Right cardiac atrium (tissue), 5 donors: ENCODE measurements at regions not wholly inside any gene's neighbourhood (a gene's known extent, or its start where the extent isn't known, plus 50 kb on each side); places are given as distances from the start of the nearest gene placed in this dataset.

Experiments used
- ATAC-seq, 2 donors: fragments of 200-7000 bp; cut with Tn5 transposase; one replicate each; pipeline versions ENCODE4 v1.8.0 to v1.9.1; 2020; ENCODE audit warnings: moderate library complexity in 2 of 2, mild to moderate bottlenecking in 1 of 2
- DNase-seq, 3 donors: peaks; one replicate each; pipeline ENCODE4 v3.0.0-alpha.2; 2020
- H3K27ac ChIP-seq: one replicate; pipeline ENCODE4 v1.5.1; 2013; ENCODE audit warnings: mild to moderate bottlenecking, low read length, control low read depth, moderate library complexity
- H3K27me3 ChIP-seq: one replicate; pipeline ENCODE4 v1.6.1; 2013; ENCODE audit not compliant: control insufficient read depth, insufficient read depth
- H3K4me1 ChIP-seq: one replicate; pipeline ENCODE4 v1.6.1; 2013; ENCODE audit warnings: low read length; ENCODE audit not compliant: control insufficient read depth, insufficient read depth
- H3K4me3 ChIP-seq: one replicate; pipeline ENCODE4 v1.5.1; 2013; ENCODE audit warnings: low read length, control low read depth
- H3K9me3 ChIP-seq: one replicate; pipeline ENCODE4 v1.6.1; 2013; ENCODE audit warnings: low read length; ENCODE audit not compliant: control insufficient read depth
- WGBS: extraction: QIAGEN DNeasy Blood & Tissue Kit; methylation state at CpG from one replicate; pipeline ENCODE4 v1.1.7; 2013; 5-methylcytosine and 5-hydroxymethylcytosine counted together
- intact Hi-C, 4 donors: fragments of 100-400 bp; cut with DNase I; formaldehyde crosslinking; loops; one replicate each; pipeline versions ENCODE4 v1.11.0 to v1.14.0; 2022 to 2023
- donor health status: healthy with polysubstance abuse.
- donor health status: DM: no; HTN: yes; CAD: no.
- donor health status: DM: no; HTN: no; CAD: no.
- donor health status: DM: no; HTN: yes; CAD: no; lungs with severe emphysema.
- donor health status: DM: yes; HTN: yes; CAD: no.

DNA sequence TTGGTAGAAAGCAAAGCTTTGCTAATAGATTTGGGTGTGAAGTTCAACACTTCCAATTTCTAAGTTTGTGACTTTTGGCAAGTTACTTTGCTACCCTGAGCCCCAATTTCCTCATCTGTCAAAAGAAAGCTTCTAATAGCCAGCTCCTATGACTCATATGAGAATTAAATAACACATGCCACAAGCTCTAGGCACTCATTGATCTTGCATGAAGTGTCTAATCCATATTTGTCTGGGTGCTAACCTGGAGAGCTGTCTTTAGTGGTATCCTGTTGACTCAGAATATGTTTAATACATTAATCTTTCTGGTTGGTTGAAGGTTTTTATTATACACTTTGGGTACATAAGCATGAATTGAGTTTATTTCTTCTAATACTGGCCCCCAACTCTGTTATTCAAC is 188.8 kb downstream of the POSTN start:
- intact Hi-C loops, result no loop called here
- ATAC-seq, result no peak

GRCh38 chr13:37407156-37407555 is 191.4 kb downstream of the POSTN start:
- intact Hi-C loops, result no loop called here
- DNase-seq, result no peak
- peaks cover 2% of the 10 kb centered on the region for H3K4me1 ChIP-seq
- 84% methylated on average over 4 of the region's 4 CpGs for WGBS
- H3K9me3 ChIP-seq, result no peaks in the 10 kb centered on the region
- H3K27ac ChIP-seq, result no peak overlapping the region
- H3K27me3 ChIP-seq, result no peaks in the 10 kb centered on the region
- H3K4me3 ChIP-seq, result no peak overlapping the region
- ATAC-seq, result no peak

More for the DNA sequence above, 188.8 kb downstream of the POSTN start:
- H3K9me3 ChIP-seq, result no peaks in the 10 kb centered on the region
- H3K4me1 ChIP-seq, result peaks cover 2% of the 10 kb centered on the region
- no peak overlapping the region for H3K27ac ChIP-seq
- no peak for DNase-seq
- H3K4me3 ChIP-seq, result no peak overlapping the region
- H3K27me3 ChIP-seq, result no peaks in the 10 kb centered on the region

DNA sequence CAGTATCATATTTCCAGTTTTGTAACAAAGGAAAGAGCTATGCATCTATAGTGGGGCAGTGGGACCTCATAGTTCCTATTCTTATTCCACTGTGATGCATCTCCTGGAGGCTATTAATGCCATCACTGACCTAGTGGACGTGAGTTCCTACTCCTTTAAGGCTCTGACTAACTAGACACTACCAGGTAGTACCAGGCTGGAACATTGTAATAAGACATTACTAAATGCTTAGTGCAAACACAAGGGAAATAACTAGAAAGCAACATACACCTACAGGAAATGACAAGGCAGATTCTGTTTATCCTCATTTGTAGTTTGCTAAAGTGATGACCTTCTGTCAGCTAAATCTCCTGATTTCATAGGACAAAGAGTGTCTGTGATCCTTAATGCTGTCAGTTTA is 192.5 kb downstream of the POSTN start:
- Histone ChIP-seq H3K27me3 (no peaks in the 10 kb centered on the region), H3K27ac (no peak overlapping the region), H3K4me3 (no peak overlapping the region), H3K9me3 (no peaks in the 10 kb centered on the region), H3K4me1 (peaks cover 2% of the 10 kb centered on the region)
- ATAC-seq (no peak), DNase-seq (no peak)
- WGBS, result 80% methylated on average over 1 of the region's 1 CpG
- intact Hi-C loops, result no loop called here

GRCh38 chr13:37403776-37404527 is 194.6 kb downstream of the POSTN start:
- Histone ChIP-seq H3K9me3 (no peaks in the 10 kb centered on the region), H3K27ac (no peak overlapping the region), H3K27me3 (no peaks in the 10 kb centered on the region), H3K4me3 (no peak overlapping the region), H3K4me1 (no peaks in the 10 kb centered on the region)
- 65% methylated on average over 7 of the region's 7 CpGs for WGBS
- no peak for DNase-seq
- intact Hi-C loops, result no loop called here
- ATAC-seq, result no peak

GRCh38 chr13:37401721-37402120 is 196.8 kb downstream of the POSTN start:
- H3K4me3 ChIP-seq, result no peak overlapping the region
- H3K9me3 ChIP-seq, result no peaks in the 10 kb centered on the region
- DNase-seq (no peak), ATAC-seq (no peak)
- H3K27me3 ChIP-seq, result no peaks in the 10 kb centered on the region
- H3K27ac ChIP-seq, result no peak overlapping the region
- no peaks in the 10 kb centered on the region for H3K4me1 ChIP-seq
- intact Hi-C loops, result no loop called here

- intact Hi-C loops, result no loop called here
- no peaks in the 10 kb centered on the region for H3K27me3 ChIP-seq
- no peaks in the 10 kb centered on the region for H3K9me3 ChIP-seq
- H3K4me1 ChIP-seq, result no peaks in the 10 kb centered on the region
- WGBS, result 79% methylated on average over 3 of the region's 3 CpGs
- H3K4me3 ChIP-seq, result no peak overlapping the region
- no peak overlapping the region for H3K27ac ChIP-seq
- ATAC-seq (no peak), DNase-seq (no peak)
Measured at GRCh38 chr13:37397535-37397934, 201.0 kb downstream of the POSTN start.

DNA sequence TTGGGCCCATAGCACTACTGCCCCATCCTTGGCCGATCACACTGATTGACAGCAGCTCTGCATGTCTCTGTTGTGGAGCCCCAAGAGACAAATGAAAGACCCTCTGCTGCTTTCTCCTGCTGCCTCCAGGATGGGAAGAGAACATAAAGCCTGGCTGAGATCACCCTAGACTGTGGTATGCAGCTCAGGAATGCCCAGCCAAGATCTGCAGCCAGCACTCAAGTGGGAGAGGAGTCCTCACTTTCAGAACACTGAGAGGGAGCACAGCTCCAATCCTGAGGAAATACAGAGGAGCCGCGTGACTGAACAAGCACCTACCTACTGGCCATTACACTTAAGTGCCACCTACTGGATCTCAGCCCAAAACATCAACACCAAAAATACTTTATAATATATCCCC is 203.0 kb downstream of the POSTN start:
- Histone ChIP-seq H3K4me1 (no peaks in the 10 kb centered on the region), H3K9me3 (no peaks in the 10 kb centered on the region), H3K27me3 (no peaks in the 10 kb centered on the region), H3K4me3 (no peak overlapping the region), H3K27ac (no peak overlapping the region)
- 85% methylated on average over 3 of the region's 3 CpGs for WGBS
- no peak for DNase-seq
- intact Hi-C loops, result no loop called here
- no peak for ATAC-seq

DNA sequence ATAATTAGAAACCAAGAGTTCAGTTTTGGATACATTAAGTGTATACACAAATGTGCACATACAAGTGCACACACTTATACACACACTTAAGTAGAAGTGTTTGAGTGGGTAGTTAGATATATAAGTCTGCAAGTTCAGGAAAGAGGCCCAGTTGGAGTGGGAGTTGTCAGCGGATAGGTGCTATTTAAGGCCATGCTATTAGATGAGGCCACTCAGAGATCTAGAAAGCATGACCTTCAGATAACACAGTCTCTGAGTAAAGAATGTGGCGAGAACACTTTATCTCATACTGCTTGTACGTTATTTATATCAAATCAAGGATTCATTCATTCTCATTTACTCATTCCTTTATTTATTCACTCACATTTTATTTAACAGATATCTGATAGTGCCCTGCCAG is 206.2 kb downstream of the POSTN start:
- intact Hi-C loops, result no loop called here
- no peaks in the 10 kb centered on the region for H3K9me3 ChIP-seq
- no peak overlapping the region for H3K27ac ChIP-seq
- 50% methylated on average over 3 of the region's 3 CpGs for WGBS
- ATAC-seq (peak; percentile 51 to 70), DNase-seq (no peak)
- no peaks in the 10 kb centered on the region for H3K4me1 ChIP-seq
- no peak overlapping the region for H3K4me3 ChIP-seq
- H3K27me3 ChIP-seq, result no peaks in the 10 kb centered on the region

DNA sequence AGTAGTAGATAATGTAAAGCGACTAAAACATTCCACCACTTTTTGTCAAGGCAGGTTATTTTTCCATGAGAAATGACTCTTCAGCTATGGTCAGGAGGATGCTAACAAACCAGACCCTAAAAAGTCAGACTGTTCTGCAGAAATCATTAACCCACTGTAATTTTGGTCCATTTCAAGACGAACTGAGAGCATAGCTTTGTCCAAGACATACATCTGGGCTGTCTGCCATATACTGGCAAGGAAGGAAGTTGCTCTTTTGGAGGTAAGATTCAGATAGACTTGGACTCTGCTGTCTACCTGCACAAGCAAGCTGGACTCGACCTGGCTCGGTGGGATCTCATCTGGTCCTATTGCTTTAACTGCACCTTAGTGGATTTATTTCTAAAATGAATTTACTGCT is 207.8 kb downstream of the POSTN start:
- WGBS, result 81% methylated on average over 4 of the region's 4 CpGs
- no peak overlapping the region for H3K4me3 ChIP-seq
- H3K27ac ChIP-seq, result no peak overlapping the region
- no peaks in the 10 kb centered on the region for H3K27me3 ChIP-seq
- no peaks in the 10 kb centered on the region for H3K9me3 ChIP-seq
- DNase-seq (no peak), ATAC-seq (no peak)
- intact Hi-C loops, result no loop called here
- no peaks in the 10 kb centered on the region for H3K4me1 ChIP-seq

DNA sequence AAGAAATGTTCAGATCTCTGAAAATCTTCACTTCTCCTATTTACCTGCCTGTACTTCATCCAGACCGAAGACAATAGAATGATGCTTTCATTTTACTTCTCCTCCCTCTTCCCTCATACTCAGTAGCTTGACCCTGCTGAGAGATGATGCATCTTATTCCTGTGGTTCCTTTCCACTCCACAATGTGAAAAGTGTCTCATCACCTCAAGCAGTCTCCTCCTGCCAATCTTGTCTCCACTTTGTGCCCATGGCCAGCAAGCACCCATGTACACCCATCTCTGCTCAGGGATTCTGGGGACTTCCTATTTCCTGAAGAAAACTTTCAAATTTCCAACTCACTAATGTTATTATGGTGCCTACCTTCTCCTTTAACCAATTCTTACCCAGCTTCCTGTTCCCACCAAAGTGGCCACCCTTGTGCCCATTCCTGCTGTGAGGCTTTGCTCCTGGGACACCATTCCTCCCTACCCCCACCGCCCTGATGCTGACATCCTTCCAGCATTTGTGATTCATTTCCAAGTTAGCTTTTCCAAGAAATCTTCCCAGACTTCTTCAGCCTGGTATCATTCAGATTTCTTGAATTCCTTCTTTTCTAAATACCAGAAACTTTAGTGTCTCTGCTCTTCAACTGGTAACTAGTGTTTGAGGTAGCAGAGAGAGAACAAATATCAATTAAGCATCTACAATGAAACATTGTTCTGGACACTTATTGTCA is 212.5 kb downstream of the POSTN start:
- no peak overlapping the region for H3K4me3 ChIP-seq
- no peak overlapping the region for H3K27ac ChIP-seq
- ATAC-seq, result no peak
- H3K27me3 ChIP-seq, result no peaks in the 10 kb centered on the region
- WGBS, result 38% methylated on average over 2 of the region's 2 CpGs
- H3K4me1 ChIP-seq, result no peaks in the 10 kb centered on the region
- H3K9me3 ChIP-seq, result no peaks in the 10 kb centered on the region
- intact Hi-C loops, result no loop called here
- no peak for DNase-seq

- WGBS, result 91% methylated on average over 4 of the region's 4 CpGs
- DNase-seq (no peak), ATAC-seq (no peak)
- H3K4me1 ChIP-seq, result no peaks in the 10 kb centered on the region
- no peak overlapping the region for H3K27ac ChIP-seq
- no peak overlapping the region for H3K4me3 ChIP-seq
- intact Hi-C loops, result no loop called here
- no peaks in the 10 kb centered on the region for H3K9me3 ChIP-seq
- no peaks in the 10 kb centered on the region for H3K27me3 ChIP-seq
Measured at GRCh38 chr13:37385248-37385647, 213.3 kb downstream of the POSTN start.
